ENCODE measurements at regions not wholly inside any gene's neighbourhood (a gene's known extent, or its start where the extent isn't known, plus 50 kb on each side); places are given as distances from the start of the nearest gene placed in this dataset.
"Not testable (repeated sequence)": the region's sequence is repeated elsewhere in the genome, so short reads cannot be mapped to it uniquely, and the experiment has no call there.

GRCh38 chr9:28976684-28977083 is 1403.4 kb upstream of the C9orf72 start:
- no peak for TF ChIP-seq CTCF (IDR thresholded peaks at IDR 0.05)
- no peak for DNase-seq
- no peak for ATAC-seq
- Mint-ChIP-seq H3K4me1 (peaks cover 14 to 39% of the 10 kb centered on the region in 2 donors), H3K4me3 (no peak overlapping the region), H3K9me3 (peaks cover 3 to 14% of the 10 kb centered on the region in 2 donors), H3K27me3 (ENCODE audit: low read depth in 2 of 2) (no peaks in the 10 kb centered on the region), H3K36me3 (peaks cover 8% of the 10 kb centered on the region), H3K27ac (no peak overlapping the region)
- no CpG with 5 or more reads among the region's 1 CpG for WGBS (ENCODE audit: insufficient coverage)
- no peaks in the 10 kb centered on the region for H3K9me3 ChIP-seq (ENCODE audit: control insufficient read depth, insufficient read depth, low read length)
- no peaks in the 10 kb centered on the region for H3K36me3 ChIP-seq (ENCODE audit: control insufficient read depth, insufficient read depth, low read length)
- no peak overlapping the region for H3K27ac ChIP-seq (ENCODE audit: low read length)
- no peaks in the 10 kb centered on the region for H3K27me3 ChIP-seq (ENCODE audit: control insufficient read depth, insufficient read depth, low read length)
- no peak overlapping the region for H3K4me3 ChIP-seq (ENCODE audit: low read length)
- H3K4me1 ChIP-seq (ENCODE audit: control insufficient read depth, insufficient read depth, low read length) = no peaks in the 10 kb centered on the region
- intact Hi-C loops (cut with micrococcal nuclease) = no loop called here

- TF ChIP-seq CTCF (IDR thresholded peaks at IDR 0.05) = no peak
- ATAC-seq = no peak
- H3K4me3 ChIP-seq (ENCODE audit: low read length) = no peak overlapping the region
- Mint-ChIP-seq H3K4me3 (no peak overlapping the region), H3K27ac (no peak overlapping the region), H3K27me3 (ENCODE audit: low read depth in 2 of 2) (no peaks in the 10 kb centered on the region), H3K4me1 (peaks cover 0 to 15% of the 10 kb centered on the region in 2 donors), H3K9me3 (peaks cover 3 to 5% of the 10 kb centered on the region in 2 donors), H3K36me3 (no peaks in the 10 kb centered on the region)
- no peak overlapping the region for H3K27ac ChIP-seq (ENCODE audit: low read length)
- H3K27me3 ChIP-seq (ENCODE audit: control insufficient read depth, insufficient read depth, low read length) = no peaks in the 10 kb centered on the region
- DNase-seq = no peak
- no peaks in the 10 kb centered on the region for H3K4me1 ChIP-seq (ENCODE audit: control insufficient read depth, insufficient read depth, low read length)
- intact Hi-C loops (cut with micrococcal nuclease) = no loop called here
- H3K9me3 ChIP-seq (ENCODE audit: control insufficient read depth, insufficient read depth, low read length) = no peaks in the 10 kb centered on the region
- WGBS (ENCODE audit: insufficient coverage) = 40% methylated on average over 1 of the region's 1 CpG
- no peaks in the 10 kb centered on the region for H3K36me3 ChIP-seq (ENCODE audit: control insufficient read depth, insufficient read depth, low read length)
Measured at GRCh38 chr9:28981129-28981528, 1407.8 kb upstream of the C9orf72 start.

- Mint-ChIP-seq H3K4me1 (peaks cover 0 to 15% of the 10 kb centered on the region in 2 donors), H3K4me3 (no peak overlapping the region), H3K9me3 (peaks cover 3 to 5% of the 10 kb centered on the region in 2 donors), H3K36me3 (no peaks in the 10 kb centered on the region), H3K27ac (no peak overlapping the region), H3K27me3 (ENCODE audit: low read depth in 2 of 2) (no peaks in the 10 kb centered on the region)
- ATAC-seq (no peak), DNase-seq (no peak)
- H3K27ac ChIP-seq (ENCODE audit: low read length) = no peak overlapping the region
- intact Hi-C loops (cut with micrococcal nuclease) = no loop called here
- H3K4me3 ChIP-seq (ENCODE audit: low read length) = no peak overlapping the region
- WGBS (ENCODE audit: insufficient coverage) = no CpG with 5 or more reads among the region's 1 CpG
- H3K4me1 ChIP-seq (ENCODE audit: control insufficient read depth, insufficient read depth, low read length) = no peaks in the 10 kb centered on the region
- H3K36me3 ChIP-seq (ENCODE audit: control insufficient read depth, insufficient read depth, low read length) = no peaks in the 10 kb centered on the region
- no peak for TF ChIP-seq CTCF (IDR thresholded peaks at IDR 0.05)
- no peaks in the 10 kb centered on the region for H3K9me3 ChIP-seq (ENCODE audit: control insufficient read depth, insufficient read depth, low read length)
- H3K27me3 ChIP-seq (ENCODE audit: control insufficient read depth, insufficient read depth, low read length) = no peaks in the 10 kb centered on the region
Measured at GRCh38 chr9:28981711-28982110, 1408.4 kb upstream of the C9orf72 start.

- H3K27ac ChIP-seq (ENCODE audit: low read length) = no peak overlapping the region
- H3K27me3 ChIP-seq (ENCODE audit: control insufficient read depth, insufficient read depth, low read length) = no peaks in the 10 kb centered on the region
- WGBS (ENCODE audit: insufficient coverage) = 100% methylated on average over 1 of the region's 3 CpGs
- Mint-ChIP-seq H3K4me3 (no peak overlapping the region), H3K27ac (no peak overlapping the region), H3K27me3 (ENCODE audit: low read depth in 2 of 2) (no peaks in the 10 kb centered on the region), H3K4me1 (peaks cover 0 to 15% of the 10 kb centered on the region in 2 donors), H3K36me3 (no peaks in the 10 kb centered on the region), H3K9me3 (peaks cover 3 to 7% of the 10 kb centered on the region in 2 donors)
- DNase-seq = no peak
- no peaks in the 10 kb centered on the region for H3K9me3 ChIP-seq (ENCODE audit: control insufficient read depth, insufficient read depth, low read length)
- intact Hi-C loops (cut with micrococcal nuclease) = no loop called here
- no peaks in the 10 kb centered on the region for H3K36me3 ChIP-seq (ENCODE audit: control insufficient read depth, insufficient read depth, low read length)
- H3K4me1 ChIP-seq (ENCODE audit: control insufficient read depth, insufficient read depth, low read length) = no peaks in the 10 kb centered on the region
- ATAC-seq = no peak
- no peak overlapping the region for H3K4me3 ChIP-seq (ENCODE audit: low read length)
- TF ChIP-seq CTCF (IDR thresholded peaks at IDR 0.05) = no peak
Measured at GRCh38 chr9:28984016-28984415, 1410.7 kb upstream of the C9orf72 start.

- H3K27ac Mint-ChIP-seq; H3K27ac ChIP-seq (ENCODE audit: low read length); DNase-seq; H3K9me3 Mint-ChIP-seq; H3K4me3 Mint-ChIP-seq; H3K27me3 Mint-ChIP-seq (ENCODE audit: low read depth in 2 of 2); H3K4me3 ChIP-seq (ENCODE audit: low read length); H3K4me1 ChIP-seq (ENCODE audit: control insufficient read depth, insufficient read depth, low read length); H3K36me3 Mint-ChIP-seq; H3K9me3 ChIP-seq (ENCODE audit: control insufficient read depth, insufficient read depth, low read length); H3K36me3 ChIP-seq (ENCODE audit: control insufficient read depth, insufficient read depth, low read length); intact Hi-C loops (cut with micrococcal nuclease); ATAC-seq; H3K27me3 ChIP-seq (ENCODE audit: control insufficient read depth, insufficient read depth, low read length): not testable (repeated sequence)
- WGBS (ENCODE audit: insufficient coverage) = 90% methylated on average over 12 of the region's 12 CpGs
- H3K4me1 Mint-ChIP-seq = peaks cover 0 to 15% of the 10 kb centered on the region in 2 donors
Measured at GRCh38 chr9:28990009-28990408, 1416.7 kb upstream of the C9orf72 start.
